Neural cell (in vitro differentiated cells): ENCODE measurements at regions not wholly inside any gene's neighbourhood (a gene's known extent, or its start where the extent isn't known, plus 50 kb on each side); places are given as distances from the start of the nearest gene placed in this dataset.

Source experiments
- H2AFZ ChIP-seq: fragments of 200-600, 300-800 bp; sonication (generic), shearing (Covaris generic); 2 replicates; pipeline ENCODE4 v1.6.0; 2014; ENCODE audit warnings: low read depth, mild to moderate bottlenecking, antibody characterized with exemption, low read length, moderate library complexity
- H3F3A ChIP-seq: fragments of 200-600 bp; shearing (Covaris generic); 2 replicates; pipeline ENCODE4 v1.6.1; 2016; ENCODE audit warnings: mild to moderate bottlenecking, moderate library complexity, mixed read lengths, antibody characterized with exemption, low read length; ENCODE audit not compliant: insufficient read depth, poor library complexity, severe bottlenecking
- H3K27ac ChIP-seq: fragments of 200-600, 300-800 bp; sonication (generic), shearing (Covaris generic); 2 replicates; pipeline ENCODE4 v1.5.1; 2014; ENCODE audit warnings: mild to moderate bottlenecking, low read length, moderate library complexity
- H3K27me3 ChIP-seq: fragments of 300-800, 200-600 bp; sonication (generic), shearing (Covaris generic); 2 replicates; pipeline ENCODE4 v1.6.0; 2014; ENCODE audit warnings: mild to moderate bottlenecking, low read depth, low read length, moderate library complexity; ENCODE audit not compliant: insufficient read depth
- H3K36me3 ChIP-seq: fragments of 300-800, 200-600 bp; sonication (generic), shearing (Covaris generic); 2 replicates; pipeline ENCODE4 v1.5.1; 2014; ENCODE audit warnings: mild to moderate bottlenecking, antibody characterized with exemption, low read length, moderate library complexity; ENCODE audit not compliant: insufficient read depth
- H3K4me2 ChIP-seq: fragments of 300-800, 200-600 bp; sonication (generic), shearing (Covaris generic); 2 replicates; pipeline ENCODE4 v1.6.0; 2014; ENCODE audit warnings: mild to moderate bottlenecking, low read length
- H3K4me3 ChIP-seq: fragments of 300-800, 200-600 bp; sonication (generic), shearing (Covaris generic); 2 replicates; pipeline ENCODE4 v1.5.1; 2014; ENCODE audit warnings: mild to moderate bottlenecking, low read length, moderate library complexity
- H3K79me2 ChIP-seq: fragments of 200-600 bp; shearing (Covaris generic); replicated peaks from 2 replicates; pipeline ENCODE4 v1.6.0; 2014; ENCODE audit warnings: mild to moderate bottlenecking, low read length, moderate library complexity; ENCODE audit not compliant: insufficient read depth
- H3K9ac ChIP-seq: fragments of 300-800, 200-600 bp; sonication (generic), shearing (Covaris generic); 2 replicates; pipeline ENCODE4 v1.6.1; 2016; ENCODE audit warnings: mild to moderate bottlenecking, low read length, mixed read lengths
- H3K9me2 ChIP-seq: fragments of 200-600 bp; shearing (Covaris generic); 2 replicates; pipeline ENCODE4 v1.6.1; 2016; ENCODE audit warnings: mild to moderate bottlenecking, low read length, mixed read lengths; ENCODE audit not compliant: insufficient read depth
- H3K9me3 ChIP-seq: fragments of 200-600, 300-800 bp; sonication (generic), shearing (Covaris generic); 2 replicates; pipeline ENCODE4 v1.6.1; 2016; ENCODE audit warnings: mild to moderate bottlenecking, mixed run types, low read length, moderate library complexity, mixed read lengths
- H4K20me1 ChIP-seq: fragments of 200-600 bp; shearing (Covaris generic); 2 replicates; pipeline ENCODE4 v1.6.1; 2016; ENCODE audit warnings: mild to moderate bottlenecking, mixed run types; ENCODE audit not compliant: insufficient read depth
- CTCF ChIP-seq: fragments of 450-650 bp; IDR thresholded peaks from 2 replicates; pipeline ENCODE4 v1.5.1; 2014; ENCODE audit warnings: antibody characterized with exemption, mild to moderate bottlenecking, moderate library complexity; ENCODE audit not compliant: poor library complexity, severe bottlenecking
- EP300 ChIP-seq: fragments of 450-650 bp; conservative IDR thresholded peaks from 2 replicates; pipeline ENCODE4 v1.6.1; 2014; ENCODE audit warnings: antibody characterized with exemption, mild to moderate bottlenecking, moderate library complexity; ENCODE audit not compliant: poor library complexity, severe bottlenecking
- EZH2 ChIP-seq: fragments of 200-600, 300-800 bp; shearing (Covaris generic), sonication (generic); IDR thresholded peaks from 2 replicates; pipeline ENCODE4 v1.6.1; 2014; ENCODE audit warnings: antibody characterized with exemption, low read length, borderline replicate concordance, mild to moderate bottlenecking; ENCODE audit not compliant: insufficient read depth, poor library complexity, severe bottlenecking
- MXI1 ChIP-seq: fragments of 450-650 bp; conservative IDR thresholded peaks from 2 replicates; pipeline ENCODE4 v1.6.1; 2014; ENCODE audit warnings: antibody characterized with exemption, mild to moderate bottlenecking; ENCODE audit not compliant: poor library complexity, severe bottlenecking
- POLR2AphosphoS5 ChIP-seq: IDR thresholded peaks from 2 replicates; pipeline ENCODE4 v1.6.1; 2012
- RAD21 ChIP-seq: fragments of 450-650 bp; conservative IDR thresholded peaks from 2 replicates; pipeline ENCODE4 v1.6.1; 2014; ENCODE audit warnings: antibody characterized with exemption, mild to moderate bottlenecking, moderate library complexity
- REST ChIP-seq: IDR thresholded peaks from 2 replicates; pipeline ENCODE4 v1.6.1; 2012; ENCODE audit warnings: borderline replicate concordance
- SMC3 ChIP-seq: fragments of 450-650 bp; conservative IDR thresholded peaks from 2 replicates; pipeline ENCODE4 v1.6.1; 2014; ENCODE audit warnings: antibody characterized with exemption, mild to moderate bottlenecking, moderate library complexity; ENCODE audit not compliant: poor library complexity
- TAF1 ChIP-seq: IDR thresholded peaks from 2 replicates; pipeline ENCODE4 v1.6.1; 2012; ENCODE audit warnings: low read depth

- no peak overlapping the region for H3K9ac ChIP-seq
- no peak overlapping the region for H3K27ac ChIP-seq
- TF ChIP-seq EP300 (no peak), EZH2 (no peak), SMC3 (no peak), RAD21 (no peak), CTCF (no peak), TAF1 (no peak), MXI1 (no peak), REST (no peak), POLR2AphosphoS5 (no peak)
- H3F3A ChIP-seq, result no peaks in the 10 kb centered on the region
- no peaks in the 10 kb centered on the region for H3K79me2 ChIP-seq
- no peaks in the 10 kb centered on the region for H3K9me3 ChIP-seq
- no peak overlapping the region for H3K4me2 ChIP-seq
- H3K9me2 ChIP-seq, result no peaks in the 10 kb centered on the region
- H3K4me3 ChIP-seq, result no peak overlapping the region
- H3K36me3 ChIP-seq, result no peaks in the 10 kb centered on the region
- no peak overlapping the region for H2AFZ ChIP-seq
- H3K27me3 ChIP-seq, result no peaks in the 10 kb centered on the region
- H4K20me1 ChIP-seq, result no peaks in the 10 kb centered on the region
Observed at GRCh38 chr5:6873359-6873758, 160.1 kb downstream of the TENT4A start.

GRCh38 chr5:6875376-6875775 lies 162.1 kb downstream of the TENT4A start:
- TF ChIP-seq RAD21, result no peak
- TF ChIP-seq SMC3, result no peak
- TF ChIP-seq TAF1, result no peak
- TF ChIP-seq EZH2, result no peak
- TF ChIP-seq REST, result no peak
- TF ChIP-seq EP300, result no peak
- no peak for TF ChIP-seq CTCF
- TF ChIP-seq MXI1, result no peak
- no peak for TF ChIP-seq POLR2AphosphoS5
- Histone ChIP-seq H2AFZ (no peak overlapping the region), H3K36me3 (no peaks in the 10 kb centered on the region), H4K20me1 (no peaks in the 10 kb centered on the region), H3K4me2 (no peak overlapping the region), H3K27ac (no peak overlapping the region), H3K9ac (no peak overlapping the region), H3K79me2 (no peaks in the 10 kb centered on the region), H3K9me3 (no peaks in the 10 kb centered on the region), H3K27me3 (no peaks in the 10 kb centered on the region), H3K4me3 (no peak overlapping the region), H3K9me2 (no peaks in the 10 kb centered on the region), H3F3A (no peaks in the 10 kb centered on the region)
